ENCODE measurements at regions not wholly inside any gene's neighbourhood (a gene's known extent, or its start where the extent isn't known, plus 50 kb on each side); places are given as distances from the start of the nearest gene placed in this dataset.

- H3K27ac ChIP-seq = no peak overlapping the region
- H3K36me3 ChIP-seq = no peaks in the 10 kb centered on the region
- TF ChIP-seq CTCF (IDR thresholded peaks at IDR 0.05) = no peak
- no peak for DNase-seq (ENCODE audit: low spot score)
- H3K27me3 ChIP-seq = no peaks in the 10 kb centered on the region
- no peak overlapping the region for H3K4me3 ChIP-seq
- H3K4me1 ChIP-seq = no peaks in the 10 kb centered on the region
- no peaks in the 10 kb centered on the region for H3K9me3 ChIP-seq
These were observed 201.1 kb upstream of the CHRM3 start for GRCh38 chr1:239185245-239185619.

GRCh38 chr1:239184561-239185244, 201.7 kb upstream of the CHRM3 start:
- Histone ChIP-seq H3K36me3 (no peaks in the 10 kb centered on the region), H3K9me3 (no peaks in the 10 kb centered on the region), H3K4me3 (no peak overlapping the region), H3K27me3 (no peaks in the 10 kb centered on the region), H3K4me1 (no peaks in the 10 kb centered on the region), H3K27ac (no peak overlapping the region)
- no peak for DNase-seq (ENCODE audit: low spot score)
- no peak for TF ChIP-seq CTCF (IDR thresholded peaks at IDR 0.05)

GRCh38 chr1:239178961-239179360, 207.4 kb upstream of the CHRM3 start:
- H3K27ac ChIP-seq = no peak overlapping the region
- no peaks in the 10 kb centered on the region for H3K9me3 ChIP-seq
- TF ChIP-seq CTCF (IDR thresholded peaks at IDR 0.05) = no peak
- H3K27me3 ChIP-seq = no peaks in the 10 kb centered on the region
- H3K36me3 ChIP-seq = no peaks in the 10 kb centered on the region
- H3K4me1 ChIP-seq = no peaks in the 10 kb centered on the region
- H3K4me3 ChIP-seq = no peak overlapping the region
- DNase-seq (ENCODE audit: low spot score) = no peak

- Histone ChIP-seq H3K36me3 (no peaks in the 10 kb centered on the region), H3K27me3 (no peaks in the 10 kb centered on the region)
- no peak for DNase-seq (ENCODE audit: low spot score)
These were observed 211.5 kb upstream of the CHRM3 start for GRCh38 chr1:239174880-239175279.

GRCh38 chr1:239170828-239171227, 215.5 kb upstream of the CHRM3 start:
- DNase-seq (ENCODE audit: low spot score) = no peak
- no peak for TF ChIP-seq CTCF (IDR thresholded peaks at IDR 0.05)
- H3K4me1 ChIP-seq = no peaks in the 10 kb centered on the region
- no peaks in the 10 kb centered on the region for H3K36me3 ChIP-seq
- H3K4me3 ChIP-seq = no peak overlapping the region
- peaks cover 0 to 8% of the 10 kb centered on the region in 2 donors for H3K9me3 ChIP-seq
- H3K27me3 ChIP-seq = no peaks in the 10 kb centered on the region
- no peak overlapping the region for H3K27ac ChIP-seq

More at GRCh38 chr1:239174880-239175279, 211.5 kb upstream of the CHRM3 start:
- H3K27ac ChIP-seq = no peak overlapping the region
- no peaks in the 10 kb centered on the region for H3K9me3 ChIP-seq
- no peaks in the 10 kb centered on the region for H3K4me1 ChIP-seq
- TF ChIP-seq CTCF (IDR thresholded peaks at IDR 0.05) = no peak
- H3K4me3 ChIP-seq = no peak overlapping the region

- no peak overlapping the region for H3K4me3 ChIP-seq
- H3K9me3 ChIP-seq = peaks cover 0 to 8% of the 10 kb centered on the region in 2 donors
- no peak for TF ChIP-seq CTCF (IDR thresholded peaks at IDR 0.05)
- no peak for DNase-seq (ENCODE audit: low spot score)
- H3K36me3 ChIP-seq = no peaks in the 10 kb centered on the region
- H3K4me1 ChIP-seq = no peaks in the 10 kb centered on the region
- H3K27ac ChIP-seq = no peak overlapping the region
- no peaks in the 10 kb centered on the region for H3K27me3 ChIP-seq
These were observed 217.1 kb upstream of the CHRM3 start for GRCh38 chr1:239169276-239169675.
